A549 (cell line): ENCODE measurements at regions not wholly inside any gene's neighbourhood (a gene's known extent, or its start where the extent isn't known, plus 50 kb on each side); places are given as distances from the start of the nearest gene placed in this dataset.

Experiments used
- EP300 ChIP-seq, 2 experiments: fragments of >200 bp; sonication (Bioruptor Twin); formaldehyde crosslinking; IDR thresholded peaks; 2 replicates in 1 of 2; 3 replicates in 1 of 2; pipeline ENCODE4 v1.6.1; 2016 to 2017
- GATA3 ChIP-seq: IDR thresholded peaks from 2 replicates; pipeline ENCODE4 v1.6.1; 2012; ENCODE audit warnings: borderline replicate concordance
- HDAC2 ChIP-seq: fragments of 200-600 bp; sonication (generic); IDR thresholded peaks from 2 replicates; pipeline ENCODE4 v1.6.1; 2016
- POLR2A ChIP-seq: IDR thresholded peaks from 2 replicates; pipeline ENCODE4 v1.6.1; 2012; ENCODE audit warnings: mild to moderate bottlenecking, low read length
- RFX5 ChIP-seq: fragments of 450-650 bp; IDR thresholded peaks from 2 replicates; pipeline ENCODE4 v1.7.1; 2014; ENCODE audit warnings: antibody characterized with exemption, mild to moderate bottlenecking, moderate library complexity
- RNF2 ChIP-seq: fragments of 200-600 bp; sonication (generic); IDR thresholded peaks from 2 replicates; pipeline ENCODE4 v1.6.1; 2016; ENCODE audit warnings: low read depth, mild to moderate bottlenecking, antibody characterized with exemption, moderate library complexity, borderline replicate concordance
- TF ChIP-seq, protein P1 (sequence below): fragments of >200 bp; sonication (Bioruptor Twin); formaldehyde crosslinking; IDR thresholded peaks from 3 replicates; pipeline ENCODE4 v1.5.1; 2016

DNA sequence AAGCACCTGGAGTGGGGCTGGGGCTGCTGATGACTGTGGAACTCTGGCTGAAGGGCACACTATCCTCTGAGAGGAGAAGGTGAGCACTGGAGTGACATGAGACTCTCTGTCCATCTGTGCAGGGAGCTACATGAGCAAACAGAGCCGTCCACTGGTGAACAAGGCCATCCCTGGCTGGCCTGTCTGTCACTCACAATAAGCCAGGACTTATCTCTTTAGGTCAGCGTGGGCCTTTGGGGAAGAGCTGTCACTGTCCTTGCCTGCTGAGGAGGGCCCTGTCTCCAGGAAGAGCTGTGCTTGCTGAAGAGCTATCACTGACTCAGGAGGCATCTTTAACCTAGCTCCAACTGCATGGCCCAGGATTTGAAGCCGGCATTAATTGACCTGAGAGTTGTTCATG, 82.1 kb downstream of the FOXD2 start:
- TF ChIP-seq, protein P1, sequence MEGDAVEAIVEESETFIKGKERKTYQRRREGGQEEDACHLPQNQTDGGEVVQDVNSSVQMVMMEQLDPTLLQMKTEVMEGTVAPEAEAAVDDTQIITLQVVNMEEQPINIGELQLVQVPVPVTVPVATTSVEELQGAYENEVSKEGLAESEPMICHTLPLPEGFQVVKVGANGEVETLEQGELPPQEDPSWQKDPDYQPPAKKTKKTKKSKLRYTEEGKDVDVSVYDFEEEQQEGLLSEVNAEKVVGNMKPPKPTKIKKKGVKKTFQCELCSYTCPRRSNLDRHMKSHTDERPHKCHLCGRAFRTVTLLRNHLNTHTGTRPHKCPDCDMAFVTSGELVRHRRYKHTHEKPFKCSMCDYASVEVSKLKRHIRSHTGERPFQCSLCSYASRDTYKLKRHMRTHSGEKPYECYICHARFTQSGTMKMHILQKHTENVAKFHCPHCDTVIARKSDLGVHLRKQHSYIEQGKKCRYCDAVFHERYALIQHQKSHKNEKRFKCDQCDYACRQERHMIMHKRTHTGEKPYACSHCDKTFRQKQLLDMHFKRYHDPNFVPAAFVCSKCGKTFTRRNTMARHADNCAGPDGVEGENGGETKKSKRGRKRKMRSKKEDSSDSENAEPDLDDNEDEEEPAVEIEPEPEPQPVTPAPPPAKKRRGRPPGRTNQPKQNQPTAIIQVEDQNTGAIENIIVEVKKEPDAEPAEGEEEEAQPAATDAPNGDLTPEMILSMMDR: no peak
- TF ChIP-seq EP300 (IDR thresholded peaks at IDR 0.05) (no peak), GATA3 (no peak), HDAC2 (no peak), RFX5 (no peak), POLR2A (no peak), RNF2 (no peak)
